Islet of Langerhans (tissue), 1 donor: ENCODE measurements at regions not wholly inside any gene's neighbourhood (a gene's known extent, or its start where the extent isn't known, plus 50 kb on each side); places are given as distances from the start of the nearest gene placed in this dataset.
"Not testable (repeated sequence)": the region's sequence is repeated elsewhere in the genome, so short reads cannot be mapped to it uniquely, and the experiment has no call there.

ENCODE experiments used
- FAIRE-seq: peaks from one replicate; lab custom pipeline; 2011; peaks lifted over from hg19 to GRCh38; lab: Jason Lieb, UNC

GRCh38 chr10:42533866-42534265 lies 104.5 kb downstream of the ZNF33B start:
- FAIRE-seq = not testable (repeated sequence)

DNA sequence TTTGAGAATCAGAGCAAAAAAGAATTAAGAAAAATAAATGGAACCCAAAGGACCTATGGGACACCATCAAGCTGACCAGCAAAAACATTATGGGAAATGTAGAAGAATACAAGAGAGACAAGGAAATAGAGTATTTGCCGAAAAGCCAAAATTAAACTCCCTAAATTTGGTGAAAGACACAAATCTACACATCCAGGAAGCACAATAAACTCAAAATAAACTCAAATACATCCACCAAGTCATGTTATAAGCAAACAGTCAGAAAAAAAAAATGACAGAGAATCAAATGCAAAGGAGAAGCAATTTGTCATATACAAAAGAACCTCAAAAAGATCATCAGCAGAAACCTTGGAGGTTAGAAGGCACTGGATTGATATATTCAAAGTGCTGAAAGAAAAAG lies 105.4 kb downstream of the ZNF33B start:
- FAIRE-seq = no peak

- FAIRE-seq = no peak
Observed at GRCh38 chr10:42523098-42523497, 115.3 kb downstream of the ZNF33B start.

DNA sequence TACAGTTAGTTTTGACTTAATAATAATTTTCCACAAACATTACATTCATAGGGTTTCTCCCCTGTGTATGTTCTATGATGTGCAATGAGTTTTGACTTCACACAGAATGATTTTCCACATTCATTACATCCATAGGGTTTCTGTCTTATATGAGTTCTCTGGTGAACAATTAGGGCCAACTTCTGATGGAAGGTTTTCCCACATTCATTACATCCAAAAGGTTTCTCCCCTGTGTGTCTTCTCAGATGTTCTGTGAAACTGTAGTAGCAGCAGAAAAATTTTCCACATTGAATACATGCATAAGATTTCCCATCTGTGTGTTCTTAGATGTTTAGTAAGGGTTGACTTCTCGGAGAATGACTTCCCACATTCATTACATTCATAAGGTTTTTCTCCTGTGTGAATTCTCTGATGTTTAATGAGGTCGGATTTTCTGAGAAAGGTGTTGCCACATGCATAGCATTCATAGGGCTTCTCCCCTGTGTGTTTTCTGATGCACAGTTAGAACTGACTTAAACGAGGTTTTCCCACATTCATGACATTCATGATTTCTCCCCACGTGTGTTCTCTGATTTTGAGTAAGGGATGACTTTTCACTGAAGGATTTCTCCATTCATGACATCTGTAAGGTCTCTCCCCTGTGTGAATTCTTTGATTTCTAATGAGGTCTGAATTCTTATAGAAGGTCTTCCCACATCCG lies 118.5 kb downstream of the ZNF33B start:
- FAIRE-seq = no peak

GRCh38 chr10:42519079-42519478 lies 119.3 kb downstream of the ZNF33B start:
- no peak for FAIRE-seq

DNA sequence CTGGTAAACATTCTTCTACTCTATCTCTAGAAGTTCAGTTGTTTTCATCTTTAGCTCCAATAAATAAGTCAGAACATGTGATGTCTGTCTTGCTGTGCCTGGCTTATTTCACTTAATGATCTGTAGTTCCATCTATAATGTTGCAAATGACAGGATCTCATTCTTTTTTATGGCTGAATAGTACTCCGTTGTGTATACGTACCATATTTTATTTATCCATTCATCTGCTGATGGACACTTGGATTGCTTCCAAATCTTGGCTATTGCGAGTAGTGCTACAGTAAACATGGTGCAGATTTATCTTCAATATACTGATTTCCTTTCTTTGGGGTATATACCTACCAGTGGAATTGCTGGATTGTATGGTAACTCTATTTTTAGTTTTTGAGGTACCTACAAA lies 124.4 kb downstream of the ZNF33B start:
- no peak for FAIRE-seq

- no peak for FAIRE-seq
Observed at GRCh38 chr10:42491801-42492200, 146.6 kb downstream of the ZNF33B start.

GRCh38 chr10:42491001-42491592 lies 147.3 kb downstream of the ZNF33B start:
- FAIRE-seq = no peak

DNA sequence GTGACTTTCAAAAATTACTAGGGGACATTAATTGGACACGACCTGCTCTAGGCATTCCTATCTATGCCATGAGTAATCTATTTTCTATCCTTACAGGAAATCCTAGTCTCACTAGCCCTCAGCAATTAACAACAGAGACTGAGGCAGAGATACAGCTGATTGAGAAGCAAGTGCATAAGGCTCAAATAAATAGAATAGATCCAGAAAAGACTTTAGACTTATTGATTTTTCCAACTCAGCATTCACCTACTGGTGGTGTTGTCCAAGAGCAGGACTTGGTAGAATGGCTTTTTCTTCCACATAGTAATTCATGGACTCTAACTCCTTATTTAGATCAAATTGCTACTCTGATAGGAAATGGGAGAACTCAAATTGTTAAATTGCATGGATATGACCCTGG lies 148.0 kb downstream of the ZNF33B start:
- no peak for FAIRE-seq

- FAIRE-seq = no peak
Observed at GRCh38 chr10:42488416-42488815, 150.0 kb downstream of the ZNF33B start.

- FAIRE-seq = no peak
Observed at GRCh38 chr10:42482411-42482810, 156.0 kb downstream of the ZNF33B start.

DNA sequence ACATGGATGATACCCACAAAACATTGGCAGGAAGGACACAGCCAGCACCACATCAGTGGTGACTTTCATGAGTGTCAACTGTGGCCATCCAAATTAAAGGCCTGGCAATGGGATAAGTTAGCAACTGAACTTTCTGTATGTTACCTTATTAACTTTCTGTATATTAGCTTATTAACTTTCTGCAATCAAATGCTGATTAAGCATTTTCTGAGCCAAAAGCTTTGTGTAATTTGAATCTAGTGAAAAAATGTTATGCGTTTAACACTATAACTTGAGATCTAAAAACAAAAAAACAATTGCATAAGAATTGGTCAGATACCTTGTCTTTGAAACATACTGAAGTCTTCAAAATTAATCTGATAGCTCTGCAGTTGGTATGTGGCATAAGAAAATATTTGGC lies 159.3 kb downstream of the ZNF33B start:
- FAIRE-seq = no peak

DNA sequence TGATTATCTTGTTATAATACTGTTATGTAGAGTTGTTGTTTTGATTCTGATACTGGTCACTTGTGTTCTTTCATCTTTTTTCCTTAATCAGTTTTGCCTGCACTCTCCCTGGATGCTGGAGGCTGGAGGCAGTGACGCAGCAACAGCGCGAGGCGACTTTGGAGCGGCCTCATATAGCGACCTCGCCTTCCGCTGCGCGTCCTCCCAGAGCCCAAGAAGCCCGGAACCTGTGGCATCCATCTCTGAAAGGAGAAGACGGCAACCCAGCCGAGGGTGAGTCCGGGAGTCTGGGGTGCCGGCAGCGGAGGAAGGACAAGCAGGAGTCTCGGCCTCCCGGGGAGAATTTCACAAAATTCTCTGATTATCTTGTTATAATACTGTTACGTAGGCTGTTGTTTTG lies 161.2 kb downstream of the ZNF33B start:
- FAIRE-seq = no peak

GRCh38 chr10:42476101-42476500 lies 162.3 kb downstream of the ZNF33B start:
- FAIRE-seq = no peak

DNA sequence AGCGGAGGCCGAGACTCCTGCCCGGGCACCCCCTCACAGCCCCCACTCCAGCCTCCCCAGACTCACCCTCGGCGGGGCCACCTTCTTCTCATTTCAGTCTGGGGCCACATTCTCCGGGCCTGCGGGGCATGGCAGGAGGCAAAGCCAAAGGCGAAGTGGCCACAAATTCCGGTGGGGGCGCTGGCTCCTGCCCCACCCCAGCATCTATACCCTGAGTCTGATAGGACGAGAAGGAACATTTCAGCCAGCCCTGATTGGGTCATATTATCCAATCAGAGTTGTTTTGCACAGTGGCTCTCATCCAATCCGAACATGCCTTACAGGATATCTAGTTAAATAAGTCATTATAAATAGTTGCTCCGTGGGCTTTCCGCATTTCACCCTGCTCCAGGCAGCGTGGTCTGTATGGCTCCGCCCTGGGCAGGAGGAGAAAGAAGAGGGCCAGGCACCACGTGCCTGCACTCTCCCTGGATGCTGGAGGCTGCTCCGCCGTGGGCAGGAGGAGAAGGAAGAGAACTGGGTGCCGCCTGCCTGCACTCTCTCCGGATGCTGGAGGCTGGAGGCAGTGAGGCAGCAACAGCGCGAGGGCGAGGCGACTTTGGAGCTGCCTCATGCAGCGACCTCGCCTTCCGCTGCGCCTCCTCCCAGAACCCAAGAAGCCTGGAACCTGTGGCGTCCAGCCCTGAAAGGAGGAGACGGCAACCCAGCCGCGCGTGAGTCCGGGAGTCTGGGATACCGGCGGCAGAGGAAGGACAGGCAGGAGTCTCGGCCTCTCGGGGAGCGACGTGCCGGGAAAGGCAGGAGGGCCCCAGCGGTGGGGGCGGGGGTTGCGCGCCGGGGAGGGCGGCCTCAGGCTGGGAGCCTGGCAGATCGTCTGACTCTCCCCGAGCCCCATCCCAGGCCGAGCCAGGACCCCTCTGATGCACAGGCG lies 162.9 kb downstream of the ZNF33B start:
- FAIRE-seq = peak; percentile 30

GRCh38 chr10:42454313-42454712 lies 184.1 kb downstream of the ZNF33B start:
- FAIRE-seq = no peak

GRCh38 chr10:42431095-42431494 lies 207.3 kb downstream of the ZNF33B start:
- FAIRE-seq = no peak

- peak; percentile 75 for FAIRE-seq
Observed at GRCh38 chr10:42428534-42428933, 209.8 kb downstream of the ZNF33B start.

DNA sequence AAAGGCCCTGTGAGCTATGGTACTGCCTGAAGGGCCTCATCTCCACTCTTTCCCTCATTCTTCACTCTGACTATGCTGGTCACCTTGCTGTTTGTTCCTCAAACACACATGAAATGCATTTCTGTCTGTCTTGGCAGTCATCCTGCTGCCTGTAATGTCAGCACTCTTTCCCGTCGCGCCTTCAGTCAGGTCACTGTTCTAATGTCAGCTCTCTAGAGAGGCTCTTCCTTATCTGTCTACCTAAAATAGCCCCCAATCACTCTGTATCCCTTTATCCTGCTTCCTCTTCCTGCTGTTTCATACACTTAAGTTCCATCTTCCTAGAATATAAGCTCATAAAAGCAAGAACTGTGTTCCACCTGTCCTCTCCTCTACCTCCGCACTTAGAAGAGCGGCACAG lies 215.5 kb downstream of the ZNF33B start:
- no peak for FAIRE-seq

DNA sequence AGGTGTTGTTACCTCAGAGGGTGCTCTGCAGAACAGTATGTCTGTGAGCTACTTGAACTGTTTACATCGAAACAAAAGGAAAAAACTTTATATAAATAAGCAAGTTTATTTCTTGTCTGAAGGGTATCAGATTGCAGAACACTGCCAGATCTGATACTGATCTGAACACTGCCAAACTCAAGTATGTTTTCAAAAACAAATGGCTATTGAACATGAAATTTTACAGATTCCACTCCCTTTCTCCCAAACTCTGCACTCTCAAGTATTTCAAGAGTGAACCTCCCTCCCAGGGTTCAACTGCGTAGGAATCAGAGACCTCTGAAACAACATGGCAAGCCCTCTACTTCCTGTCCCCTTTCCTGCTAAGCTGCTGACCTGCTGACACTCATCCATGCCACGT lies 216.6 kb downstream of the ZNF33B start:
- FAIRE-seq = no peak

DNA sequence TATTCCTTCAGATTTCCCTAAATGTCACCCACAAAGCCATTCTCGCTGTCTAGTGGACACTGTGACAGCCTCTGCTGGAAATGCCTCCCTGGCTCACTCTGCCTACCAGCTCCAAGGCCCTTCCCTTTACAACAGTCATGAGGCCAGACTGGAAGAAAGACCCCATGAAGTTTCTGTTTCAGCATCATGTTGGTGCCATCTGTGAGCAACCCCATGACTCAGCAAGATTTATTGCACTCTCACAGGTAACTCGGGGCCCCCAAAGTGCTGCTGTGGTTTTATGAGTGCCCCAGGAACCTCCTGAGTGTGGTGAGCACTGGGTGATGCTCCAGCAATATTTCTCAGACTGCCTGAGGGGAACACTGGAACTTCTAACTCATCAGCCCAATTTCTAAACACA lies 218.6 kb downstream of the ZNF33B start:
- no peak for FAIRE-seq

DNA sequence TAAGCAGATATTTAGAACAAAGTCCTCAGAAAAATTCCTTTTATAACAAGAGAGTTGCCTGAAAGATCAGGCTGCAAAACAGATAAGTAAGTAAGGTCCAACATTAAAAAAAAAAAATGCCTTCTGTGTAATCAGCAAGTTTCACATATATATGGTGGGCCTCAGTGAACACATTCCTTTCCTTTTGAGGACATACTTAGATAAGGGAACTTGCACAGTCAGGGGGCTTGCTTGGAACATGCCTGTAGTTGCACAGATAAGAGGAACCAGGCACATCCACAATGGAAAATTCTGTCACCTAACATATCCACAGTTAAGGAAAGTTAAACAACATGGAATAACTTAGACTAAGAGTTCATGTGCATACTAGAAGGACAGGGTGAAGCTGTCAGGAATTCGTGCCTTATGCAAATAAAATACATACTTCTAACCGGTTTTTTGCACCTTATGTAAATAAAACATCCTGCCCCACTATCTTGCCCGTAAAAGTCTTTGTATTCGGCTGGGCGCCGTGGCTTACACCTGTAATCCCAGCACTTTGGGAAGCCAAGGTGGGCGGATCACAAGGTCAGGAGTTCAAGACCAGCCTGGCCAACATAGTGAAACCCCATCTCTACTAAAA lies 257.3 kb downstream of the ZNF33B start:
- no peak for FAIRE-seq
